ENCODE measurements at regions not wholly inside any gene's neighbourhood (a gene's known extent, or its start where the extent isn't known, plus 50 kb on each side); places are given as distances from the start of the nearest gene placed in this dataset.

DNA sequence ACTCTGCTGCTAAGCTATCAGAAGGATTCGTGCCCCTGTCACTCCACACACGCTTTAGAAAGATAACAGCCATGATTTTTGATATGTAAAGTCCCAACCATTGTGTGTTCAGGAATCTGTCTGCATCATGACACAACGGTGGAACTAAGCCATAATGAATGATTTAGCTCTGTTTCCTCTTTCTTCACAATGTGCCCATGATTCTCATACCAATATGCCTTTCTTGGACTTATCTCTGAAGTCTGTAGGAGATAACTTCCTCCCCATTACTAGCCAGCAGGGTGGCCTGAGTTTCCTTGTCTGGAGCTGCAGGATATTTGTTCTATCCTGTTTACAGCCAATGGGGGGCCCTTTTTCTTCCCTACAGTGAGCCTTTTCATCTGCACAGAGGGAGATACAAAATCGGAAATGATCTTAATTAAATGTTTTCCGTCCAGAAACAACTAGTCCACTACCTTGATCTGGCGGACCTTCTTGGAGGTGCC lies 511.7 kb downstream of the USP25 start:
- TF ChIP-seq POLR2AphosphoS5 (IDR thresholded peaks at IDR 0.05; ENCODE audit: low read depth, low read length) (no peak), POLR2A (IDR thresholded peaks at IDR 0.05; ENCODE audit: low read depth, low read length) (no peak)

Measured in GM12892 (cell line).